GM12872 (cell line): ENCODE measurements at regions not wholly inside any gene's neighbourhood (a gene's known extent, or its start where the extent isn't known, plus 50 kb on each side); places are given as distances from the start of the nearest gene placed in this dataset.

Experiments used
- CTCF ChIP-seq: IDR thresholded peaks from 3 replicates; pipeline ENCODE4 v1.5.1; 2011; ENCODE audit warnings: low read depth, mild to moderate bottlenecking, low read length, moderate library complexity; ENCODE audit not compliant: insufficient read depth

DNA sequence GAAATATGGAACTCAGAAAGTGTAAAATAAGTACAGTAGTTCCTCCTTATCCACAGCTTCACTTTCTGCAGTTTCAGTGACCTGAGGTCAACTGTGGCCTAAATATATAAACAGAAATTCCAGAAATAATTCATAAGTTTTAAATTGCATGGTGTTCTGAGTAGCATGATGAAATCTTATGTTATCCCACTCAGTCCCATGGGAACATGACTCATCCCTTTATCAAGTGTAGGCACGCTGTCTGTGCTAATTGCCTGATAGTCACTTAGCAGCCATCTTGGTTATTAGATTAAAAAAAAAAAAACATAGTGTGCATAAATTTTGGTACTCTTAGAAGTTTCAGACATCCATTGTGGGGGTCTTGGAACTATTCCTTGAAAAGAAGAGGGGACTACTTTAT lies 983.4 kb upstream of the ADGRL3 start:
- TF ChIP-seq CTCF, result no peak

- no peak for TF ChIP-seq CTCF
Observed at GRCh38 chr4:60221866-60222265, 978.3 kb upstream of the ADGRL3 start.

- TF ChIP-seq CTCF, result no peak
Observed at GRCh38 chr4:60223208-60223923, 976.8 kb upstream of the ADGRL3 start.

GRCh38 chr4:60241866-60242265 lies 958.3 kb upstream of the ADGRL3 start:
- no peak for TF ChIP-seq CTCF

DNA sequence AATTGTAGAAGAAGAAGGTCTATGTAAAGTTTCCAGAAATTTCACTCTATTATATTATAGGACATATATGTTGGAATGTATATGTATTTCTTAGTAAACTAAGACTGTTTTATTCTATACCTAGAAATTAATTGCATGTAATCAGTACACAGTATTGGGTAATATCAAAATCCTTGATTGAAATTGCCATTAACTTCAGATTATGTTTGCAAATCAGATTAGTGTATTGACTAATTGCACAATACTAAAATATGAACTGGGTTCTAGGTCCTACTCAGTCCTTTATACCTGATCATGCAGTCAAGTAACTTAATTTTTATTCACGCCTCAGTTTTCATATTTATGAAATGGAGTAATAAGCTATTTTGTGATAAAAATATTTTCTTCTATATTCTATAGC lies 950.3 kb upstream of the ADGRL3 start:
- no peak for TF ChIP-seq CTCF

- TF ChIP-seq CTCF, result no peak
Observed at GRCh38 chr4:60250657-60251056, 949.5 kb upstream of the ADGRL3 start.

GRCh38 chr4:60259781-60260180 lies 940.3 kb upstream of the ADGRL3 start:
- no peak for TF ChIP-seq CTCF

- TF ChIP-seq CTCF, result no peak
Observed at GRCh38 chr4:60266505-60266904, 933.6 kb upstream of the ADGRL3 start.
